ENCODE measurements at regions not wholly inside any gene's neighbourhood (a gene's known extent, or its start where the extent isn't known, plus 50 kb on each side); places are given as distances from the start of the nearest gene placed in this dataset.

DNA sequence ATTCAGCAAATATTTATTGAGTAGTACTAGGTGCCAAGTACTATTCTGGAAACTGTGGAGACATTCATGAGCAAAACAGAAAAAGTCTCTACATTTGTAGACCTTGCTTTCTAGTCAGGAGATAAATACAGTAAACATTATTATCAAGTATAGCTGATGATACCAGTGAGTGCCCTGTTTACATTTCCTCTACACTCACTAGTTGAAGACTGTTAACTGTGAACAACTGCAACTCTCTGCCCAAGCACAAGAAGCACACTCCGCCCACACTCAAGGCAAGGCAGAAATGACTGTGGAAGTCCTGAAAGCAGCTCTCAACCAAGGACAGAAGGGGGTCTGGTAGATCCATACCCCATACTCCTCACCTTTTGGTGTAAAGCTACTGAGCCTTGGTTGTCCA is 837.0 kb downstream of the DIAPH3 start:
- WGBS, 2 donors, result 92 to 95% methylated on average over 1 of the region's 1 CpG
- Histone ChIP-seq H3K27ac (no peak overlapping the region), H3K9me3 (no peaks in the 10 kb centered on the region), H3K4me1 (no peaks in the 10 kb centered on the region), H3K4me3 (no peak overlapping the region), H3K36me3 (no peaks in the 10 kb centered on the region), H3K27me3 (no peaks in the 10 kb centered on the region)
- DNase-seq, result no peak
- intact Hi-C loops (cut with DNase I), result no loop called here
- TF ChIP-seq EP300 (IDR thresholded peaks at IDR 0.05), result no peak
- no peak for TF ChIP-seq POLR2AphosphoS5 (IDR thresholded peaks at IDR 0.05)
- TF ChIP-seq POLR2A (IDR thresholded peaks at IDR 0.05), result no peak
- TF ChIP-seq, protein P1, sequence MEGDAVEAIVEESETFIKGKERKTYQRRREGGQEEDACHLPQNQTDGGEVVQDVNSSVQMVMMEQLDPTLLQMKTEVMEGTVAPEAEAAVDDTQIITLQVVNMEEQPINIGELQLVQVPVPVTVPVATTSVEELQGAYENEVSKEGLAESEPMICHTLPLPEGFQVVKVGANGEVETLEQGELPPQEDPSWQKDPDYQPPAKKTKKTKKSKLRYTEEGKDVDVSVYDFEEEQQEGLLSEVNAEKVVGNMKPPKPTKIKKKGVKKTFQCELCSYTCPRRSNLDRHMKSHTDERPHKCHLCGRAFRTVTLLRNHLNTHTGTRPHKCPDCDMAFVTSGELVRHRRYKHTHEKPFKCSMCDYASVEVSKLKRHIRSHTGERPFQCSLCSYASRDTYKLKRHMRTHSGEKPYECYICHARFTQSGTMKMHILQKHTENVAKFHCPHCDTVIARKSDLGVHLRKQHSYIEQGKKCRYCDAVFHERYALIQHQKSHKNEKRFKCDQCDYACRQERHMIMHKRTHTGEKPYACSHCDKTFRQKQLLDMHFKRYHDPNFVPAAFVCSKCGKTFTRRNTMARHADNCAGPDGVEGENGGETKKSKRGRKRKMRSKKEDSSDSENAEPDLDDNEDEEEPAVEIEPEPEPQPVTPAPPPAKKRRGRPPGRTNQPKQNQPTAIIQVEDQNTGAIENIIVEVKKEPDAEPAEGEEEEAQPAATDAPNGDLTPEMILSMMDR (IDR thresholded peaks at IDR 0.05), result no peak

DNA sequence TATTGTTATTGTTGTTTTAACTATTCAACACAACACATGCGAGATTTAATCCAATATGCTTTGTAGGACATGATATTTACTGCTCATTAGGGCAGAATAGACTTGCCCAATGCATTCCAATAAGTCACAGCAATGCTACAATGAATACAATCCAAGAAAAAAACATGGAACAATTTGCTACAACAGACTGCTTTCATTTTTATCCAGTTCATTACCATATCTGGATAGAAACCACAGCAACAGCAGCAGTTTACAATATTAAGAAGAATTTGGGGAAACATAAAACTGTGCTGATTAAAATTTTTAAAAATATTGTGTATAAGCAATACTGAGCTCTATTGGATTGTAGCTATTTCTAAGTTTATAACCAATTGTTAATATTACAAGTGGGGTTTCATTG is 833.0 kb downstream of the DIAPH3 start:
- H3K27me3 ChIP-seq, result no peaks in the 10 kb centered on the region
- no peak overlapping the region for H3K27ac ChIP-seq
- 64 to 70% methylated on average over 1 of the region's 1 CpG for WGBS, 2 donors
- H3K9me3 ChIP-seq, result no peaks in the 10 kb centered on the region
- no peak overlapping the region for H3K4me3 ChIP-seq
- H3K4me1 ChIP-seq, result no peaks in the 10 kb centered on the region
- no peaks in the 10 kb centered on the region for H3K36me3 ChIP-seq
- no peak for TF ChIP-seq POLR2AphosphoS5 (IDR thresholded peaks at IDR 0.05)
- TF ChIP-seq EP300 (IDR thresholded peaks at IDR 0.05), result no peak
- TF ChIP-seq, protein P1 (IDR thresholded peaks at IDR 0.05), result no peak
- TF ChIP-seq POLR2A (IDR thresholded peaks at IDR 0.05), result no peak
- intact Hi-C loops (cut with DNase I), result no loop called here
- no peak for DNase-seq

DNA sequence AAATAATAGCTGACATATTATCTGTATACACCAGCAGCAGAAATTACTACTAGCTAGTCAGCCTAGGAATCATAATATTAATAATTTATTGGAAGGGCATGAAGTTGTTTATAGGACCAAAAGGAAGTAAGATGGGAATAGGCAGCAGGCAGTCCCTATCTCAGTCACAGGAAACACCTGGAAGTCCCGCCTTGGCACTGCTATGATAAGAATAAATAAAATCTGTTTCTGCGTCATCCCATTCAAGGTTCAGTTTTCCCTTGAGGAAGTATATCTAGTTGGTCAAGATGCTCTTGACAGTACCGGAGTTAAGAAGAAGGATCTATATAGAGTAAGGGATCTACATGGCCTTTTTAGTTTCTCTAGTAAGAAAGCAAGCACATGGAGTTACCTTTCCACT is 830.8 kb downstream of the DIAPH3 start:
- DNase-seq, result no peak
- Histone ChIP-seq H3K36me3 (no peaks in the 10 kb centered on the region), H3K4me1 (no peaks in the 10 kb centered on the region), H3K27ac (no peak overlapping the region), H3K27me3 (no peaks in the 10 kb centered on the region), H3K4me3 (no peak overlapping the region), H3K9me3 (no peaks in the 10 kb centered on the region)
- WGBS, 2 donors, result 80% methylated on average over 3 of the region's 3 CpGs
- no peak for TF ChIP-seq POLR2AphosphoS5 (IDR thresholded peaks at IDR 0.05)
- TF ChIP-seq EP300 (IDR thresholded peaks at IDR 0.05), result no peak
- TF ChIP-seq POLR2A (IDR thresholded peaks at IDR 0.05), result no peak
- TF ChIP-seq, protein P1 (IDR thresholded peaks at IDR 0.05), result no peak
- intact Hi-C loops (cut with DNase I), result no loop called here

DNA sequence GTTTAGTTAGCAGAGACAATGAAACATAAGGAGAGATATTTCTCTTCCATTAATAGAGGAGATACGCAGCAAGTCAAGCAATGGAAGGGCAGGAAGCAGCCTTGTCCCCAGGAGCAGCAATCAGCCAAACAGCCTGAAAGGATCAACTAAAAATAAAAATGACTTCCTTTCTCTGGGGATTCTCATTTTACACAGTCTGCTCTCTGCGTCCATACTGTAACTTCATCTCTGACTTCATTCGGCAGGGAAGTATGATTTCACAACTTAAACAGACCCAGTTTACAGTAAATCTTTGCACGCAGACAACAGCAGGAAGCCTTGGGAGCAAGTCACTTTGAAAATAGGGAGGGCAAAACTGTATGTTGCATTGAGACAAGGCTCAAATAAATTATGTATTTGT is 826.7 kb downstream of the DIAPH3 start:
- no peak for TF ChIP-seq POLR2AphosphoS5 (IDR thresholded peaks at IDR 0.05)
- no peak for TF ChIP-seq EP300 (IDR thresholded peaks at IDR 0.05)
- no peak for TF ChIP-seq POLR2A (IDR thresholded peaks at IDR 0.05)
- TF ChIP-seq, protein P1 (IDR thresholded peaks at IDR 0.05), result no peak
- 47 to 67% methylated on average over 4 of the region's 4 CpGs for WGBS, 2 donors
- Histone ChIP-seq H3K27me3 (no peaks in the 10 kb centered on the region), H3K27ac (no peak overlapping the region), H3K4me1 (no peaks in the 10 kb centered on the region), H3K36me3 (no peaks in the 10 kb centered on the region), H3K9me3 (no peaks in the 10 kb centered on the region), H3K4me3 (no peak overlapping the region)
- no peak for DNase-seq
- intact Hi-C loops (cut with DNase I), result no loop called here

DNA sequence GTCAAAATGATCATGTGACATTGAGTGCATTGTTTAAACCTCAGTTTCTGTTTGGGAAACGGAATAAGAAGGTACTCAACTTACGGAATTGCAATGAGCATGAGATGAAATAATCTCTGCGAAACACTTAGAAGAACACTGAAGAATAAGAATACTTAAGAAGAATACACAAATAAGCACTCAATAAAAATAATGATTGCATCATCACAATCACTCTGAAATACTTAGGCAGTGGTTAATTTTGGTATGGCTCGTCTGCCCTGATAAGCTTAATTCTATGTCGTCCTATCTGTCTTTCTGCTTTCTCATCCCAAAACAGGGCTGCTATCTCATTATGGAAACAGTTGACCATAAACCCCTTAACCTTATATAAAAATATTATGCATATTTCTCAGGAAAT is 823.6 kb downstream of the DIAPH3 start:
- Histone ChIP-seq H3K4me3 (no peak overlapping the region), H3K9me3 (no peaks in the 10 kb centered on the region), H3K27ac (no peak overlapping the region), H3K36me3 (no peaks in the 10 kb centered on the region), H3K4me1 (peaks cover 0 to 9% (median 4%) of the 10 kb centered on the region in 4 donors), H3K27me3 (no peaks in the 10 kb centered on the region)
- WGBS, 2 donors, result 82 to 88% methylated on average over 5 of the region's 5 CpGs
- intact Hi-C loops (cut with DNase I), result no loop called here
- no peak for DNase-seq
- TF ChIP-seq EP300 (IDR thresholded peaks at IDR 0.05) (no peak), POLR2AphosphoS5 (IDR thresholded peaks at IDR 0.05) (no peak), POLR2A (IDR thresholded peaks at IDR 0.05) (no peak)
- TF ChIP-seq, protein P1 (IDR thresholded peaks at IDR 0.05), result no peak

Data from sigmoid colon (tissue), 6 donors.